ENCODE measurements at regions not wholly inside any gene's neighbourhood (a gene's known extent, or its start where the extent isn't known, plus 50 kb on each side); places are given as distances from the start of the nearest gene placed in this dataset.

- TF ChIP-seq, protein P1, sequence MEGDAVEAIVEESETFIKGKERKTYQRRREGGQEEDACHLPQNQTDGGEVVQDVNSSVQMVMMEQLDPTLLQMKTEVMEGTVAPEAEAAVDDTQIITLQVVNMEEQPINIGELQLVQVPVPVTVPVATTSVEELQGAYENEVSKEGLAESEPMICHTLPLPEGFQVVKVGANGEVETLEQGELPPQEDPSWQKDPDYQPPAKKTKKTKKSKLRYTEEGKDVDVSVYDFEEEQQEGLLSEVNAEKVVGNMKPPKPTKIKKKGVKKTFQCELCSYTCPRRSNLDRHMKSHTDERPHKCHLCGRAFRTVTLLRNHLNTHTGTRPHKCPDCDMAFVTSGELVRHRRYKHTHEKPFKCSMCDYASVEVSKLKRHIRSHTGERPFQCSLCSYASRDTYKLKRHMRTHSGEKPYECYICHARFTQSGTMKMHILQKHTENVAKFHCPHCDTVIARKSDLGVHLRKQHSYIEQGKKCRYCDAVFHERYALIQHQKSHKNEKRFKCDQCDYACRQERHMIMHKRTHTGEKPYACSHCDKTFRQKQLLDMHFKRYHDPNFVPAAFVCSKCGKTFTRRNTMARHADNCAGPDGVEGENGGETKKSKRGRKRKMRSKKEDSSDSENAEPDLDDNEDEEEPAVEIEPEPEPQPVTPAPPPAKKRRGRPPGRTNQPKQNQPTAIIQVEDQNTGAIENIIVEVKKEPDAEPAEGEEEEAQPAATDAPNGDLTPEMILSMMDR (conservative IDR thresholded peaks at IDR 0.05) = no peak
- H3K27ac ChIP-seq = no peak overlapping the region
Measured at GRCh38 chr6:19440531-19440930, 396.6 kb upstream of the ID4 start.

DNA sequence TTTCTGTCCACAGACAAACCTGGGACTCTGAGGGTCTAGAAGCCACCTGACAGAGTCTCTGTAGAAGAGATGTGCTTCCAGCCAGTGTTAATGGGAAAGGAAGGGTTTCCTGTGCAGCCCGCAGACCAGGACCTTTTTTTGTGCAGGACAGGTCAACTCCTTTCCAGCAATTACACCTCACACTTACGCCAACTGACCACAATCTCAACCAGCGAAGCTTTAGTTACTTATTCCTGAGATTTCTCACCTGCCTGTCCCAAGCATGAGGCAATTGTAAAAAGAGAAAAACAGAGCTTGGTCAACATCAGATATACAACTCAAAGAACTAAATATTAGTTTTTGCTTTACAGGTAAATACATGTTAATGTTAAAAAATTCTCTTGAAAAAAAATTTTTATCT, 393.8 kb upstream of the ID4 start:
- TF ChIP-seq, protein P1 (conservative IDR thresholded peaks at IDR 0.05) = no peak
- no peak overlapping the region for H3K27ac ChIP-seq

DNA sequence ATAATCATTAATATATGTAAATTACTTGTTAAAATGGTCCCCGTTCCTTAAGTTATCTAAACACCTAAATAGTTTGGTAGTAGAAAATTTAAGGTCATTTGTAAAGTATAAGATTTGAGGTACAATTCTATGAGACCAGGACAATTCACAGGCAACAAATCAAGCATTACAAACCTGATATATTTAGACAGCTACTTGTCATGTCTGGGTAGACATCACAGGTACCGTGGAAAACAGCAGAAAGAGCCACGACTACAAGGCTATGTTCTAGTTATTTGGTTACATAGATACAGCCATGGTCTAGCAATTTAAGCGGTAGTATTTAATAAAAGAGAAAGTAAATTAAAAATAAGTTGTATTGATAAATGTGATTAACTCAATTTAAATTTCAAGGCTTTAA, 393.1 kb upstream of the ID4 start:
- TF ChIP-seq, protein P1 (conservative IDR thresholded peaks at IDR 0.05) = no peak
- H3K27ac ChIP-seq = no peak overlapping the region

DNA sequence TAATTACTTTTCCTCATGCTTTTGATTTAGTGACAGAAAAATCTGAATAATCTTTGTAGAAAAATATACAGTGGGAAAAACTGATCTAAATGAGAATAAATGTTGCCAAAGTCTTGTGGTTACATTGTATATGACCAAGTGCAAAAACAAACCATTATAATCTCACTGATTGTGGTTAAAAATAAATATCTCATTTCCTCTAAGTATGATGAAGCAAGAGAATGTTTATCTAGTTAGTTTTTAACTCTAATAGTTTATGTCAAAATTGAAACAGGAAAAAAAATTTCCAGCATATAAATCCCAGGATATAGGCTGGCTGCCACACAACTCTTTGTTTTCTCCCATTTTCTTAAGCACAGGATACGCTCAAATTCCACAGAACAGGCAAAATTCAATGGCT, 392.7 kb upstream of the ID4 start:
- TF ChIP-seq, protein P1 (conservative IDR thresholded peaks at IDR 0.05) = no peak
- H3K27ac ChIP-seq = no peak overlapping the region

- no peak overlapping the region for H3K27ac ChIP-seq
- TF ChIP-seq, protein P1 (conservative IDR thresholded peaks at IDR 0.05) = no peak
Measured at GRCh38 chr6:19446570-19446969, 390.6 kb upstream of the ID4 start.

- TF ChIP-seq, protein P1 (conservative IDR thresholded peaks at IDR 0.05) = no peak
- no peak overlapping the region for H3K27ac ChIP-seq
Measured at GRCh38 chr6:19450651-19451050, 386.5 kb upstream of the ID4 start.

DNA sequence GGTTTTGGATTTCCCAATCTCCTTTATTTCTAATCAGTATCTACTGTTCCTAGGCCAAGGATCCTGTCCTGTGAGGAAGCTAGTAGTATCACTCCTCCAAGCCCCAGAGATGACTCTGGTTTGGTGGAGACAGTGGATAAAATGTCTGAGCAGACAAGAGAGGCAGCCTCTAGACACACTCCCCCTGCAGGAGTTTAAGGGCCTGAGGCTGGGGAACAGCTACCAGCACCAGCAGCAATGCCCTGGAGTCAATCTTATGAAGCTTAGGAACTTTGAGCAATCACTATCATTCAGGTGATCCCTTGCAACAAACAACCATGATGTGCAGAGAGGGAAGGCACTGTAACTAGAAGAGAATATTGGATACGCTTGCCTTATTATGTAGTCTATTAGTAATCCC, 384.7 kb upstream of the ID4 start:
- H3K27ac ChIP-seq = no peak overlapping the region
- TF ChIP-seq, protein P1 (conservative IDR thresholded peaks at IDR 0.05) = no peak
